T-helper 2 cell treated with Interferon-gamma antibody and Interleukin-4, amounts not matched to agents 5 μg/mL and 100 μg/mL, for 36 hours (primary cell): ENCODE measurements at regions not wholly inside any gene's neighbourhood (a gene's known extent, or its start where the extent isn't known, plus 50 kb on each side); places are given as distances from the start of the nearest gene placed in this dataset.
A peak's percentile ranks its signal among the peaks of the same experiment; 100 is the strongest.

ENCODE experiments used
- DNase-seq: peaks from one replicate; pipeline ENCODE4 v3.0.0; 2021; ENCODE audit warnings: low spot score
- H3K27ac Mint-ChIP-seq: one replicate; pipeline ENCODE4 v1.8.0; 2021; ENCODE audit warnings: mild to moderate bottlenecking, mixed read lengths
- H3K27me3 Mint-ChIP-seq: one replicate; pipeline ENCODE4 v1.8.0; 2021; ENCODE audit warnings: low read depth, mixed read lengths
- H3K36me3 Mint-ChIP-seq: one replicate; pipeline ENCODE4 v1.8.0; 2021; ENCODE audit warnings: low read depth, mixed read lengths
- H3K4me1 Mint-ChIP-seq: one replicate; pipeline ENCODE4 v1.8.0; 2021; ENCODE audit warnings: low read depth, mixed read lengths
- H3K4me3 Mint-ChIP-seq: one replicate; pipeline ENCODE4 v1.8.0; 2022; ENCODE audit warnings: mild to moderate bottlenecking, moderate library complexity, mixed read lengths
- H3K9me3 Mint-ChIP-seq: one replicate; pipeline ENCODE4 v1.8.0; 2021; ENCODE audit warnings: mixed read lengths

GRCh38 chr6:138590796-138591709, 91.8 kb upstream of the NHSL1 start:
- H3K27ac Mint-ChIP-seq, result no peak overlapping the region
- H3K4me1 Mint-ChIP-seq, result peaks cover 44% of the 10 kb centered on the region
- H3K4me3 Mint-ChIP-seq, result no peak overlapping the region
- H3K27me3 Mint-ChIP-seq, result no peaks in the 10 kb centered on the region
- H3K9me3 Mint-ChIP-seq, result no peaks in the 10 kb centered on the region
- peak; percentile 26 for DNase-seq
- H3K36me3 Mint-ChIP-seq, result no peaks in the 10 kb centered on the region

GRCh38 chr6:138592749-138593123, 93.4 kb upstream of the NHSL1 start:
- peaks cover 36% of the 10 kb centered on the region for H3K4me1 Mint-ChIP-seq
- H3K27me3 Mint-ChIP-seq, result no peaks in the 10 kb centered on the region
- H3K27ac Mint-ChIP-seq, result peak overlapping the region; percentile 37
- H3K4me3 Mint-ChIP-seq, result peak overlapping the region; percentile 58
- H3K9me3 Mint-ChIP-seq, result no peaks in the 10 kb centered on the region
- no peaks in the 10 kb centered on the region for H3K36me3 Mint-ChIP-seq
- no peak for DNase-seq

GRCh38 chr6:138593124-138593877, 94.0 kb upstream of the NHSL1 start:
- Mint-ChIP-seq H3K4me3 (peak overlapping the region; percentile 58), H3K9me3 (no peaks in the 10 kb centered on the region), H3K27ac (peak overlapping the region; percentile 37), H3K27me3 (no peaks in the 10 kb centered on the region), H3K4me1 (peaks cover 36% of the 10 kb centered on the region), H3K36me3 (no peaks in the 10 kb centered on the region)
- DNase-seq, result peak; percentile 72

- H3K4me1 Mint-ChIP-seq, result peaks cover 32% of the 10 kb centered on the region
- H3K27ac Mint-ChIP-seq, result no peak overlapping the region
Observed at GRCh38 chr6:138593909-138594757, 94.8 kb upstream of the NHSL1 start.

GRCh38 chr6:138594758-138595140, 95.5 kb upstream of the NHSL1 start:
- Mint-ChIP-seq H3K9me3 (no peaks in the 10 kb centered on the region), H3K4me1 (peaks cover 29% of the 10 kb centered on the region), H3K27ac (no peak overlapping the region), H3K27me3 (no peaks in the 10 kb centered on the region), H3K4me3 (no peak overlapping the region), H3K36me3 (no peaks in the 10 kb centered on the region)
- DNase-seq, result no peak

More at GRCh38 chr6:138593909-138594757, 94.8 kb upstream of the NHSL1 start:
- Mint-ChIP-seq H3K4me3 (peak overlapping the region; percentile 58), H3K9me3 (no peaks in the 10 kb centered on the region), H3K27me3 (no peaks in the 10 kb centered on the region), H3K36me3 (no peaks in the 10 kb centered on the region)
- no peak for DNase-seq

- Mint-ChIP-seq H3K4me3 (no peak overlapping the region), H3K9me3 (no peaks in the 10 kb centered on the region), H3K4me1 (peaks cover 24% of the 10 kb centered on the region), H3K36me3 (no peaks in the 10 kb centered on the region), H3K27ac (no peak overlapping the region), H3K27me3 (peaks cover 2% of the 10 kb centered on the region)
- DNase-seq, result no peak
Observed at GRCh38 chr6:138596126-138596525, 96.8 kb upstream of the NHSL1 start.

- Mint-ChIP-seq H3K4me3 (no peak overlapping the region), H3K36me3 (no peaks in the 10 kb centered on the region), H3K9me3 (no peaks in the 10 kb centered on the region), H3K4me1 (peaks cover 22% of the 10 kb centered on the region), H3K27ac (no peak overlapping the region), H3K27me3 (peaks cover 3% of the 10 kb centered on the region)
- no peak for DNase-seq
Observed at GRCh38 chr6:138596591-138596990, 97.3 kb upstream of the NHSL1 start.

GRCh38 chr6:138597336-138597735, 98.0 kb upstream of the NHSL1 start:
- Mint-ChIP-seq H3K9me3 (no peaks in the 10 kb centered on the region), H3K36me3 (no peaks in the 10 kb centered on the region), H3K27me3 (peaks cover 3% of the 10 kb centered on the region), H3K4me1 (peaks cover 20% of the 10 kb centered on the region), H3K4me3 (no peak overlapping the region), H3K27ac (no peak overlapping the region)
- DNase-seq, result no peak

- peaks cover 7% of the 10 kb centered on the region for H3K27me3 Mint-ChIP-seq
- peaks cover 7% of the 10 kb centered on the region for H3K4me1 Mint-ChIP-seq
- no peak overlapping the region for H3K4me3 Mint-ChIP-seq
- no peak overlapping the region for H3K27ac Mint-ChIP-seq
- DNase-seq, result no peak
- H3K36me3 Mint-ChIP-seq, result no peaks in the 10 kb centered on the region
- no peaks in the 10 kb centered on the region for H3K9me3 Mint-ChIP-seq
Observed at GRCh38 chr6:138598562-138599173, 99.4 kb upstream of the NHSL1 start.

GRCh38 chr6:138600261-138600660, 101.0 kb upstream of the NHSL1 start:
- Mint-ChIP-seq H3K4me1 (no peaks in the 10 kb centered on the region), H3K36me3 (no peaks in the 10 kb centered on the region), H3K27me3 (peaks cover 17% of the 10 kb centered on the region), H3K9me3 (no peaks in the 10 kb centered on the region), H3K27ac (no peak overlapping the region), H3K4me3 (no peak overlapping the region)
- DNase-seq, result no peak

GRCh38 chr6:138600726-138601125, 101.4 kb upstream of the NHSL1 start:
- Mint-ChIP-seq H3K9me3 (no peaks in the 10 kb centered on the region), H3K27ac (no peak overlapping the region), H3K27me3 (peaks cover 21% of the 10 kb centered on the region), H3K4me1 (no peaks in the 10 kb centered on the region), H3K36me3 (no peaks in the 10 kb centered on the region), H3K4me3 (no peak overlapping the region)
- DNase-seq, result no peak

- no peak overlapping the region for H3K27ac Mint-ChIP-seq
- DNase-seq, result no peak
- H3K36me3 Mint-ChIP-seq, result no peaks in the 10 kb centered on the region
- no peak overlapping the region for H3K4me3 Mint-ChIP-seq
- H3K9me3 Mint-ChIP-seq, result no peaks in the 10 kb centered on the region
- H3K4me1 Mint-ChIP-seq, result no peaks in the 10 kb centered on the region
- peaks cover 24% of the 10 kb centered on the region for H3K27me3 Mint-ChIP-seq
Observed at GRCh38 chr6:138601128-138601527, 101.8 kb upstream of the NHSL1 start.

GRCh38 chr6:138605958-138606357, 106.7 kb upstream of the NHSL1 start:
- no peak for DNase-seq
- H3K4me1 Mint-ChIP-seq, result no peaks in the 10 kb centered on the region
- no peaks in the 10 kb centered on the region for H3K9me3 Mint-ChIP-seq
- no peak overlapping the region for H3K27ac Mint-ChIP-seq
- no peaks in the 10 kb centered on the region for H3K36me3 Mint-ChIP-seq
- H3K4me3 Mint-ChIP-seq, result no peak overlapping the region
- peaks cover 31% of the 10 kb centered on the region for H3K27me3 Mint-ChIP-seq
